ENCODE measurements at regions not wholly inside any gene's neighbourhood (a gene's known extent, or its start where the extent isn't known, plus 50 kb on each side); places are given as distances from the start of the nearest gene placed in this dataset.

- TF ChIP-seq ELK1 (IDR thresholded peaks at IDR 0.05; ENCODE audit: borderline replicate concordance, low read depth, low read length) (no peak), MAFK (IDR thresholded peaks at IDR 0.05; ENCODE audit: low read depth, low read length) (no peak), CTCF (conservative IDR thresholded peaks at IDR 0.05; ENCODE audit: low read depth, low read length) (no peak), BHLHE40 (IDR thresholded peaks at IDR 0.05; ENCODE audit: low read depth, low read length) (no peak), USF2 (IDR thresholded peaks at IDR 0.05; ENCODE audit: low read depth, low read length) (no peak), RAD21 (IDR thresholded peaks at IDR 0.05; ENCODE audit: low read length) (no peak)
Measured at GRCh38 chr7:109545686-109546085, 976.0 kb downstream of the DNAJB9 start.
